ENCODE measurements at regions not wholly inside any gene's neighbourhood (a gene's known extent, or its start where the extent isn't known, plus 50 kb on each side); places are given as distances from the start of the nearest gene placed in this dataset.

DNA sequence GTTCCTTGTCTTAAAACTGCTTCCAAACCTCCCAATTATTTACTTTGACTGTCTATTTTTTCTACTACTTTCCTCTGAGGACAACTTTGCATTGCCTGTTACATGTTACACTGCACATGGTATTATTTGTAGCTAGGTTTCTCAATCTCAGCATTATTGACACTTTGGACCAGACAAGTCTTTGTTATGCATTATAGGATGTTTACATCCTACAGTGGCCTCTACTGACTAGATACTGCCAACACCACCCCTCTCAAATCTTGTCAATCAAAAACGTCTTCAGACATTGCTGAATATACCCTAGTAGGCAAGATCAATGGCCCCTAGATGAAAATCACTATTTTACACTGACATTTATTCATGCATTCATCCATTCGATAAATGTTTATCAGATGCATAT, 129.6 kb upstream of the DNAJC10 start:
- Histone ChIP-seq H3K9me3 (replicated peaks; ENCODE audit: insufficient read depth, low read length) (no peaks in the 10 kb centered on the region), H3K79me2 (ENCODE audit: low read length) (no peaks in the 10 kb centered on the region), H3K4me2 (ENCODE audit: low read depth, low read length) (no peak overlapping the region), H4K20me1 (ENCODE audit: insufficient read depth, low read length) (no peaks in the 10 kb centered on the region), H3K4me3 (ENCODE audit: low read length) (no peak overlapping the region), H3K27ac (ENCODE audit: low read length) (no peak overlapping the region), H2AFZ (ENCODE audit: low read length) (no peak overlapping the region), H3K9ac (ENCODE audit: low read length) (no peak overlapping the region), H3F3A (ENCODE audit: insufficient read depth, low read length) (no peaks in the 10 kb centered on the region), H3K36me3 (replicated peaks; ENCODE audit: insufficient read depth, low read length) (no peaks in the 10 kb centered on the region), H3K27me3 (replicated peaks; ENCODE audit: insufficient read depth, low read length) (no peaks in the 10 kb centered on the region), H3K4me1 (ENCODE audit: low read length) (no peaks in the 10 kb centered on the region), H3K9me2 (replicated peaks; ENCODE audit: insufficient read depth, low read length) (no peaks in the 10 kb centered on the region)
- DNase-seq, result peak; percentile 18
- TF ChIP-seq, protein P1, sequence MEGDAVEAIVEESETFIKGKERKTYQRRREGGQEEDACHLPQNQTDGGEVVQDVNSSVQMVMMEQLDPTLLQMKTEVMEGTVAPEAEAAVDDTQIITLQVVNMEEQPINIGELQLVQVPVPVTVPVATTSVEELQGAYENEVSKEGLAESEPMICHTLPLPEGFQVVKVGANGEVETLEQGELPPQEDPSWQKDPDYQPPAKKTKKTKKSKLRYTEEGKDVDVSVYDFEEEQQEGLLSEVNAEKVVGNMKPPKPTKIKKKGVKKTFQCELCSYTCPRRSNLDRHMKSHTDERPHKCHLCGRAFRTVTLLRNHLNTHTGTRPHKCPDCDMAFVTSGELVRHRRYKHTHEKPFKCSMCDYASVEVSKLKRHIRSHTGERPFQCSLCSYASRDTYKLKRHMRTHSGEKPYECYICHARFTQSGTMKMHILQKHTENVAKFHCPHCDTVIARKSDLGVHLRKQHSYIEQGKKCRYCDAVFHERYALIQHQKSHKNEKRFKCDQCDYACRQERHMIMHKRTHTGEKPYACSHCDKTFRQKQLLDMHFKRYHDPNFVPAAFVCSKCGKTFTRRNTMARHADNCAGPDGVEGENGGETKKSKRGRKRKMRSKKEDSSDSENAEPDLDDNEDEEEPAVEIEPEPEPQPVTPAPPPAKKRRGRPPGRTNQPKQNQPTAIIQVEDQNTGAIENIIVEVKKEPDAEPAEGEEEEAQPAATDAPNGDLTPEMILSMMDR (IDR thresholded peaks at IDR 0.05; ENCODE audit: low read length), result peak; percentile 41
- no peak for TF ChIP-seq EZH2phosphoT487 (IDR thresholded peaks at IDR 0.05; ENCODE audit: low read length)

DNA sequence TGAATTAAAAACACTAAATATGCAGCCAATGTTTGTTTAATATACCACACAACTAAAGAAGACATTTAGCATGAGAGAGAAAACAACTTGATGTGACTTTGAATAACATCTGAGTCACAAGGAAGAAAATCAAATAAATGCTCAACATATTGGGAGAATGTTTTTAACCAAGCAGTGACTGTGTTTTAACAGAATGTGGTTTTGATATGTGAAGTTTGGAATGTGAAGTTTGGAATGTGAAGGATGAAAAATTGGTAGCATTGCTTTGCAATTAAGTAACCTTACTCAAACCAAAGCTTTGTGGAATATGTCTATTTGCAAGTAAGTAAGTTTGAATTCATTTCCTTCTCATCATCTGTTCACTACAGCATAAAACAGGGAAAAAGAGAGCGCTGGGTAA, 128.2 kb upstream of the DNAJC10 start:
- Histone ChIP-seq H3K4me2 (ENCODE audit: low read depth, low read length) (no peak overlapping the region), H3K27me3 (replicated peaks; ENCODE audit: insufficient read depth, low read length) (no peaks in the 10 kb centered on the region), H3F3A (ENCODE audit: insufficient read depth, low read length) (no peaks in the 10 kb centered on the region), H3K4me1 (ENCODE audit: low read length) (no peaks in the 10 kb centered on the region), H4K20me1 (ENCODE audit: insufficient read depth, low read length) (no peaks in the 10 kb centered on the region), H2AFZ (ENCODE audit: low read length) (no peak overlapping the region), H3K4me3 (ENCODE audit: low read length) (no peak overlapping the region), H3K36me3 (replicated peaks; ENCODE audit: insufficient read depth, low read length) (no peaks in the 10 kb centered on the region), H3K9me3 (replicated peaks; ENCODE audit: insufficient read depth, low read length) (no peaks in the 10 kb centered on the region), H3K27ac (ENCODE audit: low read length) (no peak overlapping the region), H3K9me2 (replicated peaks; ENCODE audit: insufficient read depth, low read length) (no peaks in the 10 kb centered on the region), H3K79me2 (ENCODE audit: low read length) (no peaks in the 10 kb centered on the region), H3K9ac (ENCODE audit: low read length) (no peak overlapping the region)
- no peak for DNase-seq
- TF ChIP-seq, protein P1 (IDR thresholded peaks at IDR 0.05; ENCODE audit: low read length), result no peak
- no peak for TF ChIP-seq EZH2 (optimal IDR thresholded peaks at IDR 0.05; ENCODE audit: low read depth, low read length)
- no peak for TF ChIP-seq EZH2phosphoT487 (IDR thresholded peaks at IDR 0.05; ENCODE audit: low read length)

DNA sequence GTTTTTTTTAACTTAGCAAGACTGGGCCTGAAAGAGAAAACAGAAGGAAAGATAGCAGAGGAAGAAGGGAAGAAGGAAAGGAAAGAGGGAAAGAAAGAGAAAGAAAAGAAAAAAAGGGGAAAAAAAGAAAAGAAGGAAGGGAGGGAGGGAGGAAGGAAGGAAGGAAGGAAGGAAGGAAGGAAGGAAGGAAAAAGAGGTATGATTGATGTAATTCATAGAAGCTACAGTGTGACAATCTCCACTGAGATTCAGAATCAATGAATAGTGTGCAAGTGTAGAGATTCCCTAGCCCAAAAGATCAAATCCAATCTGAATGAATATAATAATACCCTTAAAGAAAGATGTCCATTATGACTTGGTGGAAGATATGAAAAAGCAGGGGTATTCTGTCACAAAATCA, 126.9 kb upstream of the DNAJC10 start:
- no peak overlapping the region for H3K9ac ChIP-seq (ENCODE audit: low read length)
- H3K27ac ChIP-seq (ENCODE audit: low read length), result no peak overlapping the region
- no peak overlapping the region for H3K4me2 ChIP-seq (ENCODE audit: low read depth, low read length)
- H3K9me3 ChIP-seq (replicated peaks; ENCODE audit: insufficient read depth, low read length), result no peaks in the 10 kb centered on the region
- no peaks in the 10 kb centered on the region for H3K79me2 ChIP-seq (ENCODE audit: low read length)
- H3K4me3 ChIP-seq (ENCODE audit: low read length), result no peak overlapping the region
- TF ChIP-seq EZH2 (optimal IDR thresholded peaks at IDR 0.05; ENCODE audit: low read depth, low read length) (no peak), EZH2phosphoT487 (IDR thresholded peaks at IDR 0.05; ENCODE audit: low read length) (no peak)
- TF ChIP-seq, protein P1 (IDR thresholded peaks at IDR 0.05; ENCODE audit: low read length), result no peak
- H3K36me3 ChIP-seq (replicated peaks; ENCODE audit: insufficient read depth, low read length), result no peaks in the 10 kb centered on the region
- H3F3A ChIP-seq (ENCODE audit: insufficient read depth, low read length), result no peaks in the 10 kb centered on the region
- DNase-seq, result no peak
- no peaks in the 10 kb centered on the region for H3K9me2 ChIP-seq (replicated peaks; ENCODE audit: insufficient read depth, low read length)
- H3K4me1 ChIP-seq (ENCODE audit: low read length), result no peaks in the 10 kb centered on the region
- no peaks in the 10 kb centered on the region for H4K20me1 ChIP-seq (ENCODE audit: insufficient read depth, low read length)
- H2AFZ ChIP-seq (ENCODE audit: low read length), result no peak overlapping the region
- H3K27me3 ChIP-seq (replicated peaks; ENCODE audit: insufficient read depth, low read length), result no peaks in the 10 kb centered on the region

Data from MM.1S (cell line).